ENCODE measurements at regions not wholly inside any gene's neighbourhood (a gene's known extent, or its start where the extent isn't known, plus 50 kb on each side); places are given as distances from the start of the nearest gene placed in this dataset.
"Not testable (repeated sequence)": the region's sequence is repeated elsewhere in the genome, so short reads cannot be mapped to it uniquely, and the experiment has no call there.

DNA sequence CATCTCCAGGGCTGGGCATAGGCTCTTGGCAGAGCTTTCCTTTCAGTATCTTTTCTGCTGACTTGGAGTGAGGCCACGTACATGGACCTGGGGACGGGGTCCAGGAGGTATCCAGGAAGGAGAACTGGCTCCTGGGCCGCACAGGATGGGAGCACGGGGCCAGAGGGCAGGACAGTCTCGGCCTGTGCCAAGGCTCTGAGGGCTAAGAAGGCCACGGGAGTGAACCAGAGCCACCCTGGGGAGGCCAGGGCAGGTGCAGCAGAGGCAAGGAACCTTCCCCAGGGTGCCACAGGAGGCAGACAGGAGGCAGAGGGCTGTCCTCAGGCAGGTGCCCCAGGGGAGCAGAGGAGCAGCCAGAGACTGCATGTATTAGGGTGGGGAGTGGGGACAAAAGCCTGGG, 50.3 kb downstream of the PLXNA1 start:
- no peak for DNase-seq

- DNase-seq = no peak
These were observed 50.9 kb downstream of the PLXNA1 start for GRCh38 chr3:127033786-127034185.

- DNase-seq = no peak
These were observed 51.5 kb downstream of the PLXNA1 start for GRCh38 chr3:127034195-127034989.

GRCh38 chr3:127034990-127035652, 52.2 kb downstream of the PLXNA1 start:
- no peak for DNase-seq

DNA sequence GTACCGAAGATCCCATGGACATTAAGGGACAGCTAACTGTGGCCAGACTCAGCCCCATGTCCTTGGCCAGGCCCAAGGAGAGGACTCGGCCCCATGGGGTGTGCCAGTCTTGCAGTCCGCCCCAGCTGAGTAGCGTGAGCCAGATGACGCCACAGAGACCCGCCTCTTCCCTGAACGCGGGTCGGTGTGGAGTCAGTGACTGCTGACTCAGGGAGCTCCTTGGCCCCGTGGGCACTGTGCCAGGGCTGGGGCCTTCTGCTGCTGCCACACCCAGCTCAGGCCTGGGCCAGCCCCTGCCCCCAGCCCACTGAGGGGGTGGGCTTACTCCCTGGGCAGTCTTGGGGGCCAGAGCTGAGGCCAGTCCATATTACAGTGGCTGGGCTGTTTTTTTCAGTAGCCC, 52.8 kb downstream of the PLXNA1 start:
- no peak for DNase-seq

GRCh38 chr3:127036209-127037020, 53.5 kb downstream of the PLXNA1 start:
- DNase-seq = no peak

DNA sequence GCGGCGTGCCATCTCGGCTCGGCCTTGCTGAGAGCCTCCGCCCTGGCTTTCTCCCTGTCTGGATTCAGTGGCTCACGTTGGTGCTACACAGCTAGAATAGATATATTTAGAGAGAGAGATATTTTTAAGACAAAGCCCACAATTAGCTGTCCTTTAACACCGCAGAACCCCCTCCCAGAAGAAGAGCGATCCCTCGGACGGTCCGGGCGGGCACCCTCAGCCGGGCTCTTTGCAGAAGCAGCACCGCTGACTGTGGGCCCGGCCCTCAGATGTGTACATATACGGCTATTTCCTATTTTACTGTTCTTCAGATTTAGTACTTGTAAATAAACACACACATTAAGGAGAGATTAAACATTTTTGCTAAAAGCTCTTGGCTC, 54.1 kb downstream of the PLXNA1 start:
- DNase-seq = no peak

DNA sequence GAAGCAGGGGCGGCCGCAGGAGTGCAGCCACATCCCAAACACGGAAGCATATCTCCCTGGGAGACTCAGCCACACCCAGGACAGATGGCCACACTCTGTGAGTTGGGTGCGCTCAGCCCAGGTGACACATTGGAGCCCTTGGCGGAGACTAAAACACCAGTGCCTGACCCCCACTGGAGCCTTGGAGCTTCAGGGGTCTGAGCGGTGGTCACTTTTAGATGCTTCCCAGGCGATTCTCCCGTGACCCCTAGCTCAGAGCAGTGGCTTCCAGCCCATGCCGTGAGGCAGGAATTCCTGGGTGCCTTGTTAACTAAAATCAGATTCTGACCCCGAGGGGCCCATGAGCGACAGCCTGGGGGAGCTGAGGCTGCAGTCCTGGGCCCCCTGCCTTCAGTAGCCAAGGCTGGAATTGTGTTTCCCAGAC, 54.5 kb downstream of the PLXNA1 start:
- DNase-seq = no peak

- no peak for DNase-seq
These were observed 55.1 kb downstream of the PLXNA1 start for GRCh38 chr3:127037971-127038446.

GRCh38 chr3:127038466-127038865, 55.6 kb downstream of the PLXNA1 start:
- no peak for DNase-seq

DNA sequence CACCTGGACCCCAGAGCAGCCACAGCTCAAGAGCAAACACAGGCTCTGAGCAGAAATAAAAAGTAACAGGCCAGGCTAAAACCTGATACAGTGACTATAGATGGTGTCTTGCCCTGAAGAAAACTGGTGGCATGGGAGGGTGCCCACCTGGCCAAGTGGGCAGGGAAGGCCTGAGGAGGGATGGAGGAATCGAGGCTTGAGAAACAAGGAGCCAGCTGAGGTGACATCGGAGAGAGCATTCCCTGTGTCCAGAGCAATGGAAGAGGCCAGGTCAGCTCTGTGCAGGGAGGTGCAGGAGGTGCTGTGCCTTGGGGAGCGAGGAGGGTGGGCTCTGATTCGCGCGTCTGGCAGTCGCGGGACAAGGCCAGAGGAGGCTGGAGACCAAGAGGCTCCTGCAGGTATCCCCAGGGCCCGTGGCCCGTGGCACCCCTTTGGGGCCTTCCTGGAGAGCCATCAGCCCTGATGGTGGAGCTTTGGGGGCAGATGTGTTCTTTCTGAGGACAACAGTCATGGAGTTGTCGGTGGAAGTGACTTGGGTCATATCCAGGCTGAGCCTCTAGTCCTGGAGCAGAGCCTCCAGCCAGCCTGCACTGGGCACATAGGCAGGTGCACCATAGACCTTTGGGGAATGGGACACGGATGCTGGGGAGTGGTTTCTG, 56.1 kb downstream of the PLXNA1 start:
- DNase-seq = no peak

DNA sequence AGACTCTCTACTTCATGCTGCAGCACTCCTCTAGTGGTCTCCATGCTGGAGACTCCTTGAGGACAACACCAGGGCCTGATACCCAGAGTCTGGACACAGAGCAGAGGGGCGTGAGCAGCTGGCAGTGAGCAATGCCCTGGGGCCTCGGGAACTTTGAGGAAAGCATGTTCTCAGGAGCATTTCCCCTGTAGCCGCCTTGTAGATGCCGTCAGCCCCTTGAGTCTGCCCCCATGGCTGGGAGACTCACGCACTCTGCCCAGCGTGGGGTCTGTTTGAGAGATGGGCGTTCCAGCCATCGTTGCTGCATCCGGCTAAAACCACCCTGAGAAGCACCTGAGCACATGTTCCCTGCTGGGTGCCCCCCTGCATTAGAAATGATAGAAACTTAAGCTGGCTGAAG, 56.8 kb downstream of the PLXNA1 start:
- DNase-seq = no peak

DNA sequence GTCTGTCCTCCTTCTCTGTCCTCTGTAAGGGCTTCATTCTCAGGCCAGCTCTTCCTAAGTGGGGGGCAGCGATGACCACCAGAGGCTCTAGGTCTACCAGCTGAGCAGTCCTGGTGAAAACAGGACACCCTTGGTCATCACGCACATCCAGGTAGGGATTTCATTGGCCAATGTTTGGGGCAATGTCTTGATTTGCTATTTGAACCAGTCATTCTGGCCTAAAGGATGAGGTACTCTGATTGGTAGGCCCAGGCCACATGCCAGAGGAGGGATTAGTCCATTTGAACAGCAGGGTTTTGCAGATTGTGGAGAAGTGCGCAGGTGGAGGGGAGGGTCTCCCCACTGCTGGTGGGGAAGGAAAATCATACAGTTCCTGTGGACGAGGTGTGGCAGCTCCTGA, 57.3 kb downstream of the PLXNA1 start:
- DNase-seq = no peak

GRCh38 chr3:127041264-127041820, 58.4 kb downstream of the PLXNA1 start:
- no peak for DNase-seq

GRCh38 chr3:127041933-127042332, 59.0 kb downstream of the PLXNA1 start:
- DNase-seq = no peak

DNA sequence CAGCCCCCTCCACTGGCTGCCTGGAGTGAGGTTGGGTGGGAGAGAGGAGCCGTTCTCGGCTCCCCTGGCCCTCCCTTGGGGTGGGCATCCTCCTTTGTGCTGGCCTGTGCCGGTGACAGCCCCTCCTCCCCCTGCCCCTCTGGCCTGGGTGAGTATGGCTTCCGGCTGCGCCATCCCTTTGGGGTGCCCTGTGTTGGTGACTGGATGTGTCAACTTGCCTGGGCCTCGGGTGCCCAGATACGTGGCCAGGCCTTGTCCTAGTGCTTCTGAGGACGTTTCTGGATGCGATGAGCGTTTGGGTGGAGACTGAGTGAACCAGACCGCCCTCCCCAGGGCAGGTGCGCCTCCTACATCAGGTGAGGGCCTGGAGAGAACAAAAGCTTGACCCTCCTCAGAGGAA, 59.7 kb downstream of the PLXNA1 start:
- DNase-seq = no peak

- no peak for DNase-seq
These were observed 60.2 kb downstream of the PLXNA1 start for GRCh38 chr3:127043041-127043641.

DNA sequence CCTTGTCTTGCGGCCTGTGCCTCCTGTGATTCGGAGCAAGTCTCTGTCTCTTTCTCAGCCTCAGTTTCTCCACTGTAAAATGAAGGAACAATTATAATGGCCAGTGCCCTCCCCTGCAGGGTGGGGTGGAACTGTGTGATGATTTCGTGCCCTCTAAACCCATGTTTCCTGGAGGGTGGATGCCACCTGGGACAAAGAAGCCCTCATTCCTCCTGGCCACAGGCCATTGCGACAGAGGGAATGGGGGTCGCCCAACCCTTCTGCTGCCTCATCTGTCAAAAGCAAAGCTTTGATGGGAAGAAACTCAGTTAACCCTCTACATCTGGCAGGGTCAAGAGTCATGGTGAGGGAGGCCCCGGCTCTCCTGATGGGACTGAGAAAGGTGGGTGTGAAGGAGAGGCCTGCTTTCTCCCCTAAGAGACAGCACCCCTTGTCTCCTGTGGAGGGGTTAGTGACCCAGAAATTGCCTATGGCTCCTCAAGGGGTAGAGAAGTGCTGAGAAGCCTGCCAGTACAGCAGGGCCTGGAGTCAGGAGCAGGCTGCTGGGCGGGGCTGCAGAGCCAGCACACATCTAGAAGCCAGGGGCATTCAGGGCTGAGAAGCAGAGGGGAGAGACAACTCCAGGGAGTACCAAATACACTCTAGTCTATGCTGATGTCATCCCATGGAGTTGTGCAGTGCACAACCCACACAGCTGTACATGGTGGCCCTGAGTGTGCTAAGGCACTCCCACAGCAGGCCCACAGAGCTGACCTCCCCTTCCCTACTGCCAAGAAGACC, 61.0 kb downstream of the PLXNA1 start:
- no peak for DNase-seq

GRCh38 chr3:127044996-127045395, 62.1 kb downstream of the PLXNA1 start:
- DNase-seq = no peak

- no peak for DNase-seq
These were observed 62.6 kb downstream of the PLXNA1 start for GRCh38 chr3:127045435-127046045.

DNA sequence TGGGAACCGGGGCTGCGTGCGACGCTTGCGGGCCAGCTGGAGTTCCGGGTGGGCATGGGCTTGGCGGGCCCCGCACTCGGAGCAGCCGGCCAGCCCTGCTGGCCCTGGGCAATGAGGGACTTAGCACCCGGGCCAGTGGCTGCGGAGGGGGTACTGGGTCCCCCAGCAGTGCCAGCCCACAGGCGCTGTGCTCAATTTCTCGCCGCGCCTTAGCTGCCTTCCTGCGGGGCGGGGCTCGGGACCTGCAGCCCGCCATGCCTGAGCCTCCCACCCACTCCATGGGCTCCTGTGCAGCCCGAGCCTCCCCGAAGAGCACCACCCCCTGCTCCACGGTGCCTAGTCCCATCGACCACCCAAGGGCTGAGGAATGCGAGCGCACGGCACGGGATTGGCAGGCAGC, 63.8 kb downstream of the PLXNA1 start:
- not testable (repeated sequence) for DNase-seq

All from stimulated activated naive CD4-positive, alpha-beta T cell (primary cell).